CD4-positive, alpha-beta T cell (primary cell): ENCODE measurements at regions not wholly inside any gene's neighbourhood (a gene's known extent, or its start where the extent isn't known, plus 50 kb on each side); places are given as distances from the start of the nearest gene placed in this dataset.
"Not testable (repeated sequence)": the region's sequence is repeated elsewhere in the genome, so short reads cannot be mapped to it uniquely, and the experiment has no call there.

Source experiments
- ATAC-seq: fragments of 200-7000 bp; cut with Tn5 transposase; one replicate; pipeline ENCODE4 v1.10.0; 2022; ENCODE audit warnings: mild to moderate bottlenecking; ENCODE audit not compliant: poor library complexity
- CTCF ChIA-PET: fragments of 350-600 bp; sonication (Branson Sonifier 250); formaldehyde crosslinking; loops from one replicate; lab custom pipeline; 2021; ENCODE audit warnings: antibody characterized with exemption, inconsistent platforms; lab: Charles Lee
- POLR2A ChIA-PET: fragments of 350-600 bp; sonication (Branson Sonifier 250); formaldehyde crosslinking; loops from one replicate; lab custom pipeline; 2021; ENCODE audit warnings: antibody characterized with exemption, inconsistent platforms; lab: Charles Lee
- DNase-seq, 14 experiments: peaks; one replicate each; pipeline ENCODE4 v3.0.0-alpha.2; 2013 to 2020; ENCODE audit warnings: mixed read lengths in 2 of 14
- H3K27ac ChIP-seq, 2 donors: one replicate each; pipeline versions ENCODE4 v1.5.1 to v1.7.0; 2013; ENCODE audit warnings: low read length in 2 of 2, low read depth in 1 of 2, mild to moderate bottlenecking in 1 of 2
- H3K27me3 ChIP-seq, 2 experiments: 1 replicate in 1 of 2; 2 replicates in 1 of 2; pipeline versions ENCODE4 v1.6.1 to v1.7.0; 2013; ENCODE audit warnings: low read length in 2 of 2, control low read depth in 1 of 2, mild to moderate bottlenecking in 1 of 2, moderate library complexity in 1 of 2; ENCODE audit not compliant: insufficient read depth in 2 of 2, control insufficient read depth in 1 of 2
- H3K36me3 ChIP-seq: one replicate; pipeline ENCODE4 v1.6.1; 2013; ENCODE audit warnings: low read length, control low read depth; ENCODE audit not compliant: insufficient read depth
- H3K4me1 ChIP-seq: one replicate; pipeline ENCODE4 v1.6.1; 2013; ENCODE audit warnings: low read length, control low read depth; ENCODE audit not compliant: insufficient read depth
- H3K4me3 ChIP-seq: one replicate; pipeline ENCODE4 v1.5.1; 2013; ENCODE audit warnings: mild to moderate bottlenecking, low read length, moderate library complexity
- H3K9me3 ChIP-seq, 2 experiments: 1 replicate in 1 of 2; 2 replicates in 1 of 2; pipeline versions ENCODE4 v1.6.1 to v1.7.0; 2013; ENCODE audit warnings: low read length in 2 of 2, mild to moderate bottlenecking in 2 of 2, control low read depth in 1 of 2, moderate library complexity in 1 of 2; ENCODE audit not compliant: control insufficient read depth in 1 of 2, insufficient read depth in 1 of 2
- H3K27ac Mint-ChIP-seq: one replicate; pipeline ENCODE4 v1.8.0; 2020; ENCODE audit warnings: mixed read lengths
- H3K27me3 Mint-ChIP-seq: one replicate; pipeline ENCODE4 v1.8.0; 2021; ENCODE audit warnings: mixed read lengths
- H3K36me3 Mint-ChIP-seq: one replicate; pipeline ENCODE4 v1.8.0; 2021; ENCODE audit warnings: low read depth, mixed read lengths
- H3K4me1 Mint-ChIP-seq: one replicate; pipeline ENCODE4 v1.8.0; 2021; ENCODE audit warnings: low read depth, mixed read lengths
- H3K4me3 Mint-ChIP-seq: one replicate; pipeline ENCODE4 v1.8.0; 2020; ENCODE audit warnings: mild to moderate bottlenecking, mixed read lengths
- H3K9me3 Mint-ChIP-seq: one replicate; pipeline ENCODE4 v1.8.0; 2020; ENCODE audit warnings: mixed read lengths
- intact Hi-C, 2 experiments: fragments of 100-400 bp; cut with DNase I in 1 of 2; cut with micrococcal nuclease in 1 of 2; formaldehyde crosslinking; loops; one replicate each; pipeline versions ENCODE4 v1.15.1 to v1.9.0; 2023 to 2025; cut with DNase I, micrococcal nuclease
- TF ChIP-seq, protein P1 (sequence below): fragments of 200-600 bp; IDR thresholded peaks from one replicate; pipeline ENCODE4 v1.8.0; 2022; ENCODE audit warnings: antibody characterized with exemption, mild to moderate bottlenecking

DNA sequence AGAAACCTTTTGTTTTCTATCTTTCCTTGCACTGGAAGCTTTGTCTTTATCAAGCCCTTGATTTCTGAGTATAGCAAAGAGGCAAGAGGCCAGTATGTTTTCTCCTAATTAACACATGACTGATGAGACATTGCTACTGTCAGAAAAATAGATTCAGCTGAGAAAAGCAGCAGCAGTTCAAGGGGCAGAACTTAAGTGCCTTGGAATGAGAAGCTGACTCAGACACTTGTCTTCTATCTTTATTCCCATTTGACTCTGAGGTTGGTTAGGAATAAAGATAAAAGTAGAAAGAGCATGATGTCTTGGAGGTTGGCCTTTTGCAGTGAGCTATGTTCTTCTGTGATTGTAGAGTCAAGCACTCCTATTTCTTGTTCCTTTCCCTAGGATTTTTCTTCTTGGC, 79.1 kb upstream of the MAN1A1 start:
- no peak for DNase-seq
- Histone ChIP-seq H3K27ac (no peak overlapping the region), H3K27me3 (no peaks in the 10 kb centered on the region), H3K4me3 (no peak overlapping the region), H3K4me1 (no peaks in the 10 kb centered on the region), H3K36me3 (no peaks in the 10 kb centered on the region), H3K9me3 (no peaks in the 10 kb centered on the region)
- no peaks in the 10 kb centered on the region for H3K4me1 Mint-ChIP-seq
- no peak overlapping the region for H3K27ac Mint-ChIP-seq
- H3K36me3 Mint-ChIP-seq: no peaks in the 10 kb centered on the region
- H3K4me3 Mint-ChIP-seq: no peak overlapping the region
- TF ChIP-seq, protein P1, sequence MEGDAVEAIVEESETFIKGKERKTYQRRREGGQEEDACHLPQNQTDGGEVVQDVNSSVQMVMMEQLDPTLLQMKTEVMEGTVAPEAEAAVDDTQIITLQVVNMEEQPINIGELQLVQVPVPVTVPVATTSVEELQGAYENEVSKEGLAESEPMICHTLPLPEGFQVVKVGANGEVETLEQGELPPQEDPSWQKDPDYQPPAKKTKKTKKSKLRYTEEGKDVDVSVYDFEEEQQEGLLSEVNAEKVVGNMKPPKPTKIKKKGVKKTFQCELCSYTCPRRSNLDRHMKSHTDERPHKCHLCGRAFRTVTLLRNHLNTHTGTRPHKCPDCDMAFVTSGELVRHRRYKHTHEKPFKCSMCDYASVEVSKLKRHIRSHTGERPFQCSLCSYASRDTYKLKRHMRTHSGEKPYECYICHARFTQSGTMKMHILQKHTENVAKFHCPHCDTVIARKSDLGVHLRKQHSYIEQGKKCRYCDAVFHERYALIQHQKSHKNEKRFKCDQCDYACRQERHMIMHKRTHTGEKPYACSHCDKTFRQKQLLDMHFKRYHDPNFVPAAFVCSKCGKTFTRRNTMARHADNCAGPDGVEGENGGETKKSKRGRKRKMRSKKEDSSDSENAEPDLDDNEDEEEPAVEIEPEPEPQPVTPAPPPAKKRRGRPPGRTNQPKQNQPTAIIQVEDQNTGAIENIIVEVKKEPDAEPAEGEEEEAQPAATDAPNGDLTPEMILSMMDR: no peak
- no peak for ATAC-seq
- CTCF ChIA-PET: no interaction called here
- H3K9me3 Mint-ChIP-seq: peaks cover 3% of the 10 kb centered on the region
- intact Hi-C loops: no loop called here
- POLR2A ChIA-PET: no interaction called here
- no peaks in the 10 kb centered on the region for H3K27me3 Mint-ChIP-seq

DNA sequence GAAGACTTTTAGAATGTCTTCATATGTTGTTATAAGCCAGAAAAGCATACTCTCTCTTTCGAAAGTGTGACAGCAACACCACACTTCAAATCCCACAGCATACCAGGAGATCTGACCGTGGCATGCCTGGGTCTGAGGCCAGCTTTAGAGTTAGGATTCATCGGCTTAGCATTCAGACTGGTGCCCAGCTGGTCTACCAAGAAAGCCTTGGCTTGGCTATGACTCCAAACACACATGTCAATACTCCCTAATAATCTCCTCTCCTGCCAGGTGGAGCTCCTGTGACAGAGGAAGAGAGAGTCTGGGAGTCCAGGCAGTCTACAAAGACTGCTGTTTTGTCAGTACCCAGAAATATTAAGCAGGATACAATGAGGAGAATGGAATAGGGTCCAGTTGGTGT, 77.1 kb upstream of the MAN1A1 start:
- Mint-ChIP-seq H3K9me3 (peaks cover 3% of the 10 kb centered on the region), H3K36me3 (no peaks in the 10 kb centered on the region), H3K27me3 (no peaks in the 10 kb centered on the region), H3K4me3 (no peak overlapping the region), H3K4me1 (no peaks in the 10 kb centered on the region), H3K27ac (no peak overlapping the region)
- Histone ChIP-seq H3K4me3 (no peak overlapping the region), H3K9me3 (no peaks in the 10 kb centered on the region), H3K36me3 (no peaks in the 10 kb centered on the region), H3K4me1 (no peaks in the 10 kb centered on the region), H3K27me3 (no peaks in the 10 kb centered on the region), H3K27ac (no peak overlapping the region)
- ChIA-PET CTCF (no interaction called here), POLR2A (no interaction called here)
- DNase-seq: no peak
- TF ChIP-seq, protein P1: no peak
- ATAC-seq: no peak
- intact Hi-C loops: no loop called here

DNA sequence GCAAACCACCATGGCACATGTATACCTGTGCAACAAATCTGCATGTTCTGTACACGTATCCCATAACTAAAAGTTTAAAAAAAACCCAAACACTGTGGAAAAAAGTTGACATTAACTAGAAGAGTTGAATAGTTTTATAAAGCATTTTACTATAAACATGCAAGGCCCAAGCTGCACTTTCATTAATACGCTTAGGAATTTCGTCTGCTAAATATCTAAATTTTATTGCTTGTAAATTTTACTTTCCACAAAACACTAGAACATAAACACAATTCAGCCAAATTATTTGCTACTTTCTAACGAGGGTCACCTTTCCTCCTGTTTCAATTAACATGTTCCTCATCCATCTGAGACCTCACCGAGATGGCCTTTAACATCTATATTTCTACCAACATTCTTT, 74.4 kb upstream of the MAN1A1 start:
- Mint-ChIP-seq H3K36me3 (no peaks in the 10 kb centered on the region), H3K4me3 (no peak overlapping the region), H3K4me1 (no peaks in the 10 kb centered on the region), H3K9me3 (peaks cover 10% of the 10 kb centered on the region), H3K27ac (no peak overlapping the region), H3K27me3 (no peaks in the 10 kb centered on the region)
- ATAC-seq: no peak
- Histone ChIP-seq H3K27me3 (no peaks in the 10 kb centered on the region), H3K9me3 (no peaks in the 10 kb centered on the region), H3K36me3 (no peaks in the 10 kb centered on the region), H3K4me1 (no peaks in the 10 kb centered on the region), H3K27ac (no peak overlapping the region), H3K4me3 (no peak overlapping the region)
- CTCF ChIA-PET: no interaction called here
- TF ChIP-seq, protein P1: no peak
- no peak for DNase-seq
- intact Hi-C loops: no loop called here
- POLR2A ChIA-PET: no interaction called here

GRCh38 chr6:119418084-119418483, 68.5 kb upstream of the MAN1A1 start:
- CTCF ChIA-PET, H3K4me1 ChIP-seq, ATAC-seq, H3K9me3 ChIP-seq, intact Hi-C loops, DNase-seq, H3K36me3 ChIP-seq, H3K4me3 Mint-ChIP-seq, H3K27ac ChIP-seq, H3K27me3 ChIP-seq, H3K4me1 Mint-ChIP-seq, POLR2A ChIA-PET, H3K27me3 Mint-ChIP-seq, H3K4me3 ChIP-seq, H3K36me3 Mint-ChIP-seq, H3K27ac Mint-ChIP-seq: not testable (repeated sequence)
- H3K9me3 Mint-ChIP-seq: peaks cover 25% of the 10 kb centered on the region
